GM18907 (cell line): ENCODE measurements at regions not wholly inside any gene's neighbourhood (a gene's known extent, or its start where the extent isn't known, plus 50 kb on each side); places are given as distances from the start of the nearest gene placed in this dataset.

Experiments used
- ATAC-seq: cut with Tn5 transposase; IDR thresholded peaks from one replicate; pipeline ENCODE4 v1.9.1; 2021; ENCODE audit warnings: mild to moderate bottlenecking, moderate library complexity; ENCODE audit not compliant: unreplicated experiment

- ATAC-seq, result no peak
Observed at GRCh38 chr10:105494303-105494702, 853.2 kb downstream of the SORCS3 start.

DNA sequence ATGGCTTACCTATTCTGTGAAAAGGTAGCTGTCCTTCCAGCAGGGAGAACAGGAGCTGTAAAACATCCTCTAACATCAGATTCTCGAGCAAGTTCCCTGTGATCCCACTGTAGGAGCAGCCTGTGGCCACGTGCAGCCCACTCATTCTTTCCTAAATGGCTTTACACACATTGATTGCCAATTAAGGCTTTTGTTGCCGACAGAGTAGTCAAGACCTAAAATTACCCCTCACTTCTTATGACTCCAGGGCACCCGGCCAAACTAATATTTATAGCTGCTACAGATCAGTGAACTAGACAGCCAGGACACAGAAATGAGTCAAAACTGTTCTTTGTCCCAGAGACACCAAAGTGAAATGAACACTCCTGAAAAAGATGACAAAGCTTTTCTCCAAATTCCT, 832.1 kb downstream of the SORCS3 start:
- no peak for ATAC-seq

- no peak for ATAC-seq
Observed at GRCh38 chr10:105468759-105469158, 827.7 kb downstream of the SORCS3 start.

GRCh38 chr10:105466521-105466920, 825.4 kb downstream of the SORCS3 start:
- ATAC-seq, result no peak

DNA sequence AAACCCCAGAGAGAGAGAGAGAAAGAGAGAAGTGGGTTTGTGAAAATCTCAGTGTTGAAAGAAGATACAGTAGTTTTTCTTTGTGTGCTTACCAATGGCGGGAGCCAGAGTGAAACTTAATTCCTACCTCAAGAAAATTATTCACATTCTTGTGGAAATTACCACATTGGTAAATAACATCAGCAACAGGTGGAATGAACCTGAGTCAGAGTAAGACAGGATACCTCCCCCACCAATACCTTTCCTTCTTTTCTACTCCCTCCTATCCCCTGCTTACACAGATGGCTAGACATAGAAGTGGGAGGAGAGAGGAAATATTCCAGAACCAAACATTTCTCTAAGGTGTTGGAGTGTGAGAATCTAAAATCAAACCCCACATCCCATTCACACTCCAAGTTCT, 793.9 kb downstream of the SORCS3 start:
- ATAC-seq, result no peak

DNA sequence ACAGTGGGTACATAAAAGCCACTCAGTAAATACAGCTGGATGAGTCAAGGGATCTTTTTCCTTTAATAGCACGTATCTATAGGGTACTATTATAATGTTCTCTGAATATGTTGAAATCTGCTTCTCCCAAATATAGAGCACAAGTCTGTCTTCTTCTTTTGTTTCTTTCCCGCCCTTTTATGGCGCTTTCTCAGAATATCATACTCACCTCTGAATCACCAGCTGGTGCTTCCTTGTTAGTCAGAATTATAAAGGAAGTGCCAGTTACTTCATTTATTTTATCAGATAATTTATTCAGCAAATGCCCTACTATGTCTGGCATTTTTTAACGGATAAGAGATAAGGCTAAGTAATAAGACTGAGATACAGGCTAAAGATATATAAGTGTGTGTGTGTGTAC, 772.9 kb downstream of the SORCS3 start:
- ATAC-seq, result no peak

GRCh38 chr10:105409370-105409769, 768.3 kb downstream of the SORCS3 start:
- ATAC-seq, result no peak

- no peak for ATAC-seq
Observed at GRCh38 chr10:105406488-105406887, 765.4 kb downstream of the SORCS3 start.

DNA sequence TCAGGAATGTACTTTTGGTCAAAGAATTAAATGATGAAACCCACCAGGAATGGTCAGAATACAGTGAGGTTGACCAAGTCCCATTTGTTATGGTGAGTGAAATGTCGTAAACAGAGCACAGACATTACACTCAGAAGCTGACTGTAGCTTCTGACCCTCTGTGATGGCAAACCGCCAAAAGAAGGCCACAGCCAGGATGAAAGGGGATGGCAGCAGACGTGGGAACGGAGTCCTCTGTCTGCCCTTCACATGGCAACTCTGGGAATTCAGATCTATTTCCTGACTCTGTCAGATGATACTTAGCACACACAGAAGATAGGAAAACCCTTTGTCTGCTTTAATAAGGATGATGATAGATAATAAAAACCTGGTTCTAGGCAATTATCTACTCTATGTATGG, 757.1 kb downstream of the SORCS3 start:
- ATAC-seq, result no peak

- ATAC-seq, result no peak
Observed at GRCh38 chr10:105391670-105392351, 750.7 kb downstream of the SORCS3 start.

DNA sequence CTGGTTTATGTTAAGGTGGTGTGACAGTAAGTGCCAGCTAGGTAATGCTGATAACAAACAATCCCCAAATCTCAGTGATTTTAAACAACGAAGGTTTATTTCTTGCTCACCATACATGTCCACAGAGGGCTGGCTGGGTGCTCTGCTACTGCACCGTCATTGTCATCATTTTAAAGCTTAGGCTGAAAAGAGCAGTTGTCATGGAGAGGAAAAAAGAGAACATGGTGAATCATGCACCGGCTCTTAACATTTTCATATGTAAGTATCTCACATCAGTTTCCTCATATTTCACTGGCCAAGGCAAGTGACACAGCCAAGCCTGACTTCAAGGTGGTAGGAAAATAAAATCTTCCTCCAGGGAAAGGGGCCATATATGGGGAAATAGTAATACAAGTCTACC, 746.9 kb downstream of the SORCS3 start:
- no peak for ATAC-seq

GRCh38 chr10:105383978-105384377, 742.9 kb downstream of the SORCS3 start:
- ATAC-seq, result no peak

DNA sequence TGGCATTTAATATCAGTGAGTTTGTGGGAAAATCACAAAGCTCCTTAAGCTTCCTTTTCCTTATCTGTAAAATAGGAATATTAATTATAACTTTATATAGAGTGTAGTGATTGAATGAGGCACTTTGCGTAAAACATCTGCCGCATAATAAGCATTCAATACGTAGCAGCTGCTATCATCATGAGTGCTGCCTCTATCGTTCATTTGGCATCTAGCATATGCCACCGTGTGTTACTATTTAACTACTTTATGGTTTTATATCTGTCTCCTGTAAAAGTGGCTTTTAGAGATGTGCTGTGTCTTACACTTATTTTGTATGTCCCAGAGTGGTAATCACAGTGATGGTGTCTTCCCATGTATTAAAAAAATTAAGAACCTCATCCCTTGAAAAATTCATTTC, 729.6 kb downstream of the SORCS3 start:
- ATAC-seq, result no peak

DNA sequence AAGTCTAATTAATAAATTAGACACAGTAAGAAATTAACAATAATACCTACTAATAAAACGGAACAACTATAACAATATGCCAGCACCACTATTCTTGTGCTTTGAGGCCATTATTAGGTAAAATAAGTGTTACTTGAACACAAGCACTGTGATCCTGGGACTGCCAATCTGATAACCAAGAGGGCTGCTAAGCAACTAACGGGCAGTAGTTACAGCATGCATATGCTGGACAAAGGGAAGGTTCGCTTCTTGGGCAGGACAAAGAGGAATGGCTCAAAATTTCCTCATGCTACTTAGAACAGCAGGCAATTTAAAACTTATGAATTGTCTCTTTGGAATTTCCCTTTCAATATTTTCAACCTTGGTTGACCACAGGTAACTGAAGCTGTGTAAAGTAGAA, 718.6 kb downstream of the SORCS3 start:
- no peak for ATAC-seq

DNA sequence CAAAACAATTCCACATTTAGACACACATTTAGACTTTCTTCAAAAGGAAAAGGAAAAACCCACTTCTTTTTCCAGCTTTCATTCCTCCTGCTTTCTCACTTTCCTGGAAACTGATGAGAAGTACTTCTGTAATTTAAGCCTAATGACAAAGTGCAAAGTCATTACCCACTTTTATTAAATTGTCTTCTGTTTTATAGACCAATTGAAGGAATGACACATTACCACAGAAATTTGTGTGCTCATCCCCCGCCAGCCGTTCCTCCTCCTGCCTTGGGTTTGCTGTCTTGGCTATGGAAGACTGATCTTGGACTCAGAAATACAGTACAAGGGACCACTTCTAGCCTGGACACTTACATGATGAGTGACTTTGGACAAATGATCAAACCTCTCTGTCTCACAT, 717.8 kb downstream of the SORCS3 start:
- ATAC-seq, result no peak

- ATAC-seq, result no peak
Observed at GRCh38 chr10:105356626-105357025, 715.5 kb downstream of the SORCS3 start.

- no peak for ATAC-seq
Observed at GRCh38 chr10:105354010-105354409, 712.9 kb downstream of the SORCS3 start.

GRCh38 chr10:105352827-105353226, 711.7 kb downstream of the SORCS3 start:
- ATAC-seq, result no peak

GRCh38 chr10:105352281-105352680, 711.2 kb downstream of the SORCS3 start:
- no peak for ATAC-seq

GRCh38 chr10:105351187-105351586, 710.1 kb downstream of the SORCS3 start:
- no peak for ATAC-seq

- no peak for ATAC-seq
Observed at GRCh38 chr10:105347487-105347886, 706.4 kb downstream of the SORCS3 start.

DNA sequence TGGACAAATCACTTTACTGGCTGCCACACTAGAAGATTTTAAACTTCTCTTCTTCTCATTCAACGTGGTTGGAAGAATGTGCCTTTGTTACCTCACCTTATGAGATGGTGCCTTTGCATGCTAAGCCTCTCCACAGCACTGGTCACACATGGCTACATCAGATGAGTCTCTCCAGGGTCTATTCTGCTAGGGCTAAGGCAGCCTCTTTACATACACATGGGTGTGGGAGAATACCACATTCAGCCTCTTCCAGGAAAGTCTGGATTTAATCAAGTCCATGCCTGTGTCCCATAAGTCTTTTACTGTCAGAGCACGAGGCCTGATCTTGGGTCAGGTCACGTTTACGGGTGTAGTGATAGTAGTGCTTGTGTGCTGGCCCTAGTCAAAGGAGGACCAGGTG, 701.5 kb downstream of the SORCS3 start:
- no peak for ATAC-seq

GRCh38 chr10:105339669-105340068, 698.6 kb downstream of the SORCS3 start:
- ATAC-seq, result no peak
